NB4 (cell line): ENCODE measurements at regions not wholly inside any gene's neighbourhood (a gene's known extent, or its start where the extent isn't known, plus 50 kb on each side); places are given as distances from the start of the nearest gene placed in this dataset.

Source experiments
- CTCF ChIP-seq: IDR thresholded peaks from one replicate; pipeline ENCODE4 v1.5.1; 2012; ENCODE audit warnings: low read depth, low read length
- MAX ChIP-seq: IDR thresholded peaks from 2 replicates; pipeline ENCODE4 v1.6.1; 2011; ENCODE audit warnings: low read depth, low read length
- POLR2A ChIP-seq: IDR thresholded peaks from 2 replicates; pipeline ENCODE4 v1.6.1; 2011; ENCODE audit warnings: mild to moderate bottlenecking; ENCODE audit not compliant: insufficient read length; ENCODE audit errors: extremely low read depth

GRCh38 chr3:40961104-40961857 is 238.0 kb upstream of the CTNNB1 start:
- TF ChIP-seq CTCF (no peak), POLR2A (no peak), MAX (no peak)
